ENCODE measurements at regions not wholly inside any gene's neighbourhood (a gene's known extent, or its start where the extent isn't known, plus 50 kb on each side); places are given as distances from the start of the nearest gene placed in this dataset.

DNA sequence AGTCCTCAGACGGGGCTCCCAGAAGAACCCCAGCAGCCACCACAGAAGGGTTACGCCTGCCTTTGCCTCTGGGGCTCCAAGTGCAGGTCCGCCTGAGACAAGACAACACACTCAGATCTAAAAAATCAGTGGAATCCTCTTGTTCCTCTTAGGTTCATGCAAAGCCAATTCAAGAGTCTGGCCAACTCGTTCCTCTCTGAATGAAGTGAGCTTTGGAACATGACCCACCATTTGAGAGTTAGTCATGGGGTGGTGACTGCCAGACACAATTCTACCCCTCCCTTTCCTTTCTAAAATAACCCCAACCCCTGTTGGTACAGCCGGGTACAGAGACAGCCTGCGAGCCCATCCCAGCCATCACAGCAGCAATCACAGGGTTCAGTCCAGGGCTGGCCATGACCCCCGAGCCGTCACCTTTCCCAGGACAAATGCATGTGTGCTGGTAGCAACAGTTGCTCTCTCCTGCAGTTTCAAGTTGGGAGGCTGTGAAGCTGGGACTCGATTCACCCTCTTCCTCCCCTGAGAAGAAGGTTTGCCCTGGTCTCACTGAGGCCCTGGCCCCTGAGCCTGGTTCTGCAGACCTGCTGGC is 183.1 kb upstream of the SH3BP4 start:
- ATAC-seq, result no peak
- H3K27ac ChIP-seq (ENCODE audit: low read length), result no peak overlapping the region
- no peaks in the 10 kb centered on the region for H3K9me3 Mint-ChIP-seq

DNA sequence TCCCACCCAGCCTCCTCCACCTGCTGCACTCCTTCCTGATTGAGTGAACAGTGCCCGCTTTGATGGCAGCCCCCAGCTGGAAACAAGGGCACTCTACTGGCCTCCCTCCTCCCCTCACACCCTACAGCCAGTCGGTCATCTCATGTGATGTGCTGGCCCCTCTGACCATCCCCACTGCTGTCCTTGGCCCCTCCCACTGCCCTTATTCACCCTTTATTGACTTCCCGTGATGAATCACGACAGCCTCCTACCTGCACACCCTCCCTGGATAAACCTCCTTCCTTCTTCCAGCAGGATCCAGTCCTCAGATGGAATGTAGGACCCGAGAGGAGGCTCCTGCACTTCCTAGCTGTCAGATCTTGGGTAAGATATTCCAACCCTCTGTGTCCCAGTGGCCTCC is 186.5 kb upstream of the SH3BP4 start:
- intact Hi-C loops (cut with micrococcal nuclease), result no loop called here
- Histone ChIP-seq H3K27me3 (ENCODE audit: control insufficient read depth, insufficient read depth, low read length) (no peaks in the 10 kb centered on the region), H3K4me1 (ENCODE audit: control insufficient read depth, insufficient read depth, low read length) (no peaks in the 10 kb centered on the region), H3K27ac (ENCODE audit: low read length) (no peak overlapping the region), H3K36me3 (ENCODE audit: control insufficient read depth, insufficient read depth, low read length) (no peaks in the 10 kb centered on the region), H3K4me3 (ENCODE audit: low read length) (no peak overlapping the region), H3K9me3 (ENCODE audit: control insufficient read depth, insufficient read depth, low read length) (no peaks in the 10 kb centered on the region)
- WGBS (ENCODE audit: insufficient coverage), result 93% methylated on average over 5 of the region's 5 CpGs
- H3K4me3 Mint-ChIP-seq, result no peak overlapping the region
- H3K36me3 Mint-ChIP-seq, result no peaks in the 10 kb centered on the region
- TF ChIP-seq, protein P1, sequence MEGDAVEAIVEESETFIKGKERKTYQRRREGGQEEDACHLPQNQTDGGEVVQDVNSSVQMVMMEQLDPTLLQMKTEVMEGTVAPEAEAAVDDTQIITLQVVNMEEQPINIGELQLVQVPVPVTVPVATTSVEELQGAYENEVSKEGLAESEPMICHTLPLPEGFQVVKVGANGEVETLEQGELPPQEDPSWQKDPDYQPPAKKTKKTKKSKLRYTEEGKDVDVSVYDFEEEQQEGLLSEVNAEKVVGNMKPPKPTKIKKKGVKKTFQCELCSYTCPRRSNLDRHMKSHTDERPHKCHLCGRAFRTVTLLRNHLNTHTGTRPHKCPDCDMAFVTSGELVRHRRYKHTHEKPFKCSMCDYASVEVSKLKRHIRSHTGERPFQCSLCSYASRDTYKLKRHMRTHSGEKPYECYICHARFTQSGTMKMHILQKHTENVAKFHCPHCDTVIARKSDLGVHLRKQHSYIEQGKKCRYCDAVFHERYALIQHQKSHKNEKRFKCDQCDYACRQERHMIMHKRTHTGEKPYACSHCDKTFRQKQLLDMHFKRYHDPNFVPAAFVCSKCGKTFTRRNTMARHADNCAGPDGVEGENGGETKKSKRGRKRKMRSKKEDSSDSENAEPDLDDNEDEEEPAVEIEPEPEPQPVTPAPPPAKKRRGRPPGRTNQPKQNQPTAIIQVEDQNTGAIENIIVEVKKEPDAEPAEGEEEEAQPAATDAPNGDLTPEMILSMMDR (IDR thresholded peaks at IDR 0.05), result no peak
- ATAC-seq (no peak), DNase-seq (no peak)
- H3K27ac Mint-ChIP-seq, result no peak overlapping the region
- H3K27me3 Mint-ChIP-seq (ENCODE audit: low read depth in 2 of 2), result peaks cover 8 to 13% of the 10 kb centered on the region in 2 donors
- no peaks in the 10 kb centered on the region for H3K4me1 Mint-ChIP-seq
- H3K9me3 Mint-ChIP-seq, result no peaks in the 10 kb centered on the region

More for the DNA sequence above, 183.1 kb upstream of the SH3BP4 start:
- peaks cover 13 to 14% of the 10 kb centered on the region in 2 donors for H3K27me3 Mint-ChIP-seq (ENCODE audit: low read depth in 2 of 2)
- H3K36me3 Mint-ChIP-seq, result no peaks in the 10 kb centered on the region
- intact Hi-C loops (cut with micrococcal nuclease), result no loop called here
- no peaks in the 10 kb centered on the region for H3K9me3 ChIP-seq (ENCODE audit: control insufficient read depth, insufficient read depth, low read length)
- H3K27me3 ChIP-seq (ENCODE audit: control insufficient read depth, insufficient read depth, low read length), result no peaks in the 10 kb centered on the region
- H3K27ac Mint-ChIP-seq, result no peak overlapping the region
- TF ChIP-seq, protein P1 (IDR thresholded peaks at IDR 0.05), result no peak
- H3K4me3 Mint-ChIP-seq, result no peak overlapping the region
- DNase-seq, result no peak
- H3K4me3 ChIP-seq (ENCODE audit: low read length), result no peak overlapping the region
- H3K36me3 ChIP-seq (ENCODE audit: control insufficient read depth, insufficient read depth, low read length), result no peaks in the 10 kb centered on the region
- H3K4me1 ChIP-seq (ENCODE audit: control insufficient read depth, insufficient read depth, low read length), result no peaks in the 10 kb centered on the region
- 85% methylated on average over 9 of the region's 9 CpGs for WGBS (ENCODE audit: insufficient coverage)
- H3K4me1 Mint-ChIP-seq, result no peaks in the 10 kb centered on the region

DNA sequence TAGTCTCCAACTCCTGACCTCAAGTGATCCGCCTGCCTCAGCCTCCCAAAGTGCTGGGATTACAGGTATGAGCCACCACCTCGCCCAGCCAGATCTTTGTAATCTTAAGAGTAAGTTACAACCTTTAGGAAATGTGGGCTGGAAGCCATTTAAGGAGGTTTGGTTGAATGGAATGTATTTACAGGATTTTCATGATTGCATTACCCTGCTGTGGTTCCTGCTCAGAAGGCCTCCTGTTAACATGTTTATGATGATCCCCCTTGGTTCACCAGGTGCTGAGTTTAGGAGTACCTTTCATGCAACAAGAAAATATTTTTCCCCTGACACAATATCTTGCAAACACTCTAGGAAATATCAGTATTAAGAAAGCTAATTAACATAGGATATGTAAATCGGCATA is 187.4 kb upstream of the SH3BP4 start:
- H3K9me3 ChIP-seq (ENCODE audit: control insufficient read depth, insufficient read depth, low read length), result no peaks in the 10 kb centered on the region
- 92% methylated on average over 3 of the region's 3 CpGs for WGBS (ENCODE audit: insufficient coverage)
- peaks cover 11 to 13% of the 10 kb centered on the region in 2 donors for H3K27me3 Mint-ChIP-seq (ENCODE audit: low read depth in 2 of 2)

More for the DNA sequence above, 187.4 kb upstream of the SH3BP4 start:
- H3K4me1 Mint-ChIP-seq, result no peaks in the 10 kb centered on the region
- DNase-seq, result no peak
- no peak overlapping the region for H3K4me3 Mint-ChIP-seq
- Histone ChIP-seq H3K27me3 (ENCODE audit: control insufficient read depth, insufficient read depth, low read length) (no peaks in the 10 kb centered on the region), H3K27ac (ENCODE audit: low read length) (no peak overlapping the region), H3K36me3 (ENCODE audit: control insufficient read depth, insufficient read depth, low read length) (no peaks in the 10 kb centered on the region), H3K4me1 (ENCODE audit: control insufficient read depth, insufficient read depth, low read length) (no peaks in the 10 kb centered on the region), H3K4me3 (ENCODE audit: low read length) (no peak overlapping the region)
- ATAC-seq, result no peak
- intact Hi-C loops (cut with micrococcal nuclease), result no loop called here
- no peak overlapping the region for H3K27ac Mint-ChIP-seq
- H3K36me3 Mint-ChIP-seq, result no peaks in the 10 kb centered on the region
- H3K9me3 Mint-ChIP-seq, result no peaks in the 10 kb centered on the region
- TF ChIP-seq, protein P1 (IDR thresholded peaks at IDR 0.05), result no peak

All from natural killer cell (primary cell).